H1 (cell line): ENCODE measurements at regions not wholly inside any gene's neighbourhood (a gene's known extent, or its start where the extent isn't known, plus 50 kb on each side); places are given as distances from the start of the nearest gene placed in this dataset.

ENCODE experiments used
- CTCF ChIA-PET: fragments of 300-600 bp; sonication (Branson Sonifier 250); formaldehyde crosslinking; loops from one replicate; lab custom pipeline; 2021; ENCODE audit not compliant: partially characterized antibody; lab: Charles Lee
- POLR2A ChIA-PET: fragments of 300-600 bp; sonication (Branson Sonifier 250); formaldehyde crosslinking; loops from one replicate; lab custom pipeline; 2021; ENCODE audit warnings: inconsistent platforms; ENCODE audit not compliant: partially characterized antibody; lab: Charles Lee
- DNase-seq, 2 experiments: peaks; one replicate each; pipeline versions ENCODE4 v3.0.0 to v3.0.0-alpha.2; 2010 to 2022; ENCODE audit warnings: low spot score in 2 of 2, low read depth in 1 of 2, mixed read lengths in 1 of 2
- FAIRE-seq: peaks from 2 replicates; lab custom pipeline; 2011; peaks lifted over from hg19 to GRCh38; lab: Jason Lieb, UNC
- H2AFZ ChIP-seq: 2 replicates; pipeline ENCODE4 v1.8.1; 2012; ENCODE audit warnings: low read length, inconsistent platforms
- H2AK5ac ChIP-seq: 2 replicates; pipeline ENCODE4 v1.6.1; 2013; ENCODE audit warnings: low read depth, low read length
- H2BK120ac ChIP-seq: replicated peaks from 2 replicates; pipeline ENCODE3; 2013; ENCODE audit warnings: low read depth, low read length, inconsistent platforms
- H2BK12ac ChIP-seq: 2 replicates; pipeline ENCODE4 v1.6.1; 2013; ENCODE audit warnings: low read depth, low read length
- H2BK15ac ChIP-seq: 2 replicates; pipeline ENCODE4 v1.6.1; 2013; ENCODE audit warnings: low read length
- H2BK20ac ChIP-seq: 2 replicates; pipeline ENCODE4 v1.6.1; 2013; ENCODE audit warnings: low read length
- H2BK5ac ChIP-seq: 2 replicates; pipeline ENCODE4 v1.6.1; 2013; ENCODE audit warnings: low read depth, low read length
- H3K14ac ChIP-seq: 2 replicates; pipeline ENCODE4 v1.6.1; 2013; ENCODE audit warnings: inconsistent platforms; ENCODE audit not compliant: insufficient read length
- H3K18ac ChIP-seq: 2 replicates; pipeline ENCODE4 v1.6.1; 2013; ENCODE audit warnings: low read length; ENCODE audit errors: extremely low read depth
- H3K23ac ChIP-seq: 2 replicates; pipeline ENCODE4 v1.6.1; 2013; ENCODE audit warnings: inconsistent platforms; ENCODE audit not compliant: insufficient read length
- H3K23me2 ChIP-seq: 2 replicates; pipeline ENCODE4 v1.6.1; 2013; ENCODE audit warnings: low read depth, low read length
- H3K27ac ChIP-seq: 2 replicates; pipeline ENCODE4 v1.6.1; 2011; ENCODE audit warnings: low read depth, low read length, inconsistent platforms
- H3K27me3 ChIP-seq, 4 experiments: replicated peaks in 1 of 4; 1 replicate in 1 of 4; 2 replicates in 3 of 4; pipeline versions ENCODE4 v1.6.1 to v1.8.1; 2011 to 2013; ENCODE audit warnings: low read length in 3 of 4, mild to moderate bottlenecking in 3 of 4, inconsistent platforms in 2 of 4, mixed read lengths in 2 of 4, moderate library complexity in 1 of 4; ENCODE audit not compliant: control insufficient read depth in 3 of 4, insufficient read depth in 3 of 4; ENCODE audit errors: extremely low read depth in 1 of 4
- H3K36me3 ChIP-seq, 4 experiments: 2 replicates each; pipeline versions ENCODE4 v1.6.1 to v1.8.1; 2011 to 2013; ENCODE audit warnings: mild to moderate bottlenecking in 4 of 4, low read length in 3 of 4, moderate library complexity in 2 of 4, control low read depth in 1 of 4, inconsistent platforms in 1 of 4; ENCODE audit not compliant: insufficient read depth in 4 of 4, control insufficient read depth in 2 of 4
- H3K4ac ChIP-seq: replicated peaks from 2 replicates; pipeline ENCODE3; 2013; ENCODE audit warnings: low read length, low read depth, mixed read lengths, inconsistent platforms; ENCODE audit not compliant: insufficient read length
- H3K4me1 ChIP-seq, 4 experiments: replicated peaks in 1 of 4; 1 replicate in 1 of 4; 2 replicates in 3 of 4; pipeline versions ENCODE4 v1.6.1 to v1.8.1; 2011 to 2013; ENCODE audit warnings: low read length in 3 of 4, inconsistent platforms in 2 of 4, mixed read lengths in 1 of 4; ENCODE audit not compliant: insufficient read depth in 4 of 4, control insufficient read depth in 3 of 4
- H3K4me2 ChIP-seq, 2 experiments: 2 replicates each; pipeline versions ENCODE4 v1.6.1 to v1.8.1; 2011 to 2013; ENCODE audit warnings: low read depth in 2 of 2, low read length in 2 of 2, control low read depth in 1 of 2, inconsistent platforms in 1 of 2, mild to moderate bottlenecking in 1 of 2; ENCODE audit not compliant: insufficient read depth in 1 of 2
- H3K4me3 ChIP-seq, 4 experiments: fragments of 200-600, 300-600 bp in 1 of 4; sonication (generic), shearing (Covaris generic), sonication (Bioruptor Twin) in 1 of 4; 2 replicates each; pipeline versions ENCODE4 v1.5.1 to v1.8.1; 2011 to 2016; ENCODE audit warnings: low read length in 4 of 4, low read depth in 3 of 4, control low read depth in 2 of 4, inconsistent platforms in 2 of 4, mild to moderate bottlenecking in 2 of 4, mixed read lengths in 1 of 4, moderate library complexity in 1 of 4; ENCODE audit not compliant: insufficient read depth in 2 of 4; ENCODE audit errors: extremely low read depth in 1 of 4
- H3K56ac ChIP-seq: replicated peaks from 2 replicates; pipeline ENCODE3; 2013; ENCODE audit warnings: low read depth, mild to moderate bottlenecking, mixed read lengths, low read length, inconsistent platforms; ENCODE audit not compliant: insufficient read length
- H3K79me1 ChIP-seq: 2 replicates; pipeline ENCODE4 v1.6.1; 2013; ENCODE audit warnings: low read depth, low read length, control low read depth
- H3K79me2 ChIP-seq, 2 experiments: 2 replicates each; pipeline versions ENCODE4 v1.6.1 to v1.8.1; 2012 to 2013; ENCODE audit warnings: low read length in 2 of 2, mild to moderate bottlenecking in 2 of 2, inconsistent platforms in 1 of 2; ENCODE audit not compliant: insufficient read depth in 2 of 2, control insufficient read depth in 1 of 2
- H3K9ac ChIP-seq, 4 experiments: replicated peaks in 1 of 4; 1 replicate in 1 of 4; 2 replicates in 3 of 4; pipeline versions ENCODE4 v1.6.1 to v1.8.1; 2011 to 2013; ENCODE audit warnings: low read depth in 3 of 4, low read length in 3 of 4, control low read depth in 2 of 4, mild to moderate bottlenecking in 2 of 4, moderate library complexity in 2 of 4, inconsistent platforms in 1 of 4; ENCODE audit errors: extremely low read depth in 1 of 4
- H3K9me3 ChIP-seq, 2 experiments: 2 replicates each; pipeline versions ENCODE4 v1.6.1 to v1.8.1; 2012 to 2013; ENCODE audit warnings: mild to moderate bottlenecking in 2 of 2, moderate library complexity in 2 of 2, control low read depth in 1 of 2, inconsistent platforms in 1 of 2, low read depth in 1 of 2, low read length in 1 of 2, mixed read lengths in 1 of 2; ENCODE audit not compliant: insufficient read depth in 2 of 2
- H4K20me1 ChIP-seq, 2 experiments: replicated peaks in 1 of 2; 2 replicates each; pipeline versions ENCODE3 to v1.8.1; 2011 to 2013; ENCODE audit warnings: inconsistent platforms in 2 of 2, low read length in 2 of 2, mild to moderate bottlenecking in 1 of 2; ENCODE audit not compliant: insufficient read depth in 2 of 2, control insufficient read depth in 1 of 2
- H4K5ac ChIP-seq: 2 replicates; pipeline ENCODE4 v1.6.1; 2013; ENCODE audit warnings: low read length, low read depth, mixed read lengths, inconsistent platforms; ENCODE audit not compliant: insufficient read length
- H4K8ac ChIP-seq: 2 replicates; pipeline ENCODE4 v1.8.0; 2013; ENCODE audit warnings: mild to moderate bottlenecking, moderate library complexity, low read length, inconsistent platforms; ENCODE audit not compliant: insufficient read depth; ENCODE audit errors: extremely low read depth
- H4K91ac ChIP-seq: replicated peaks from 2 replicates; pipeline ENCODE3; 2013; ENCODE audit warnings: low read length, mixed read lengths, inconsistent platforms; ENCODE audit not compliant: insufficient read length
- BCL11A ChIP-seq, 2 experiments: IDR thresholded peaks; one replicate each; pipeline ENCODE4 v1.6.1; 2011; ENCODE audit warnings: low read depth in 2 of 2, low read length in 2 of 2, mild to moderate bottlenecking in 2 of 2
- CBX5 ChIP-seq: fragments of 300-800, 300-1000 bp; sonication (generic); IDR thresholded peaks from 2 replicates; pipeline ENCODE4 v1.7.1; 2016; ENCODE audit warnings: antibody characterized with exemption, low read length, low read depth
- EP300 ChIP-seq, 2 experiments: IDR thresholded peaks; 1 replicate in 1 of 2; 2 replicates in 1 of 2; pipeline ENCODE4 v1.6.1; 2011 to 2012; ENCODE audit warnings: low read depth in 2 of 2, low read length in 2 of 2, mild to moderate bottlenecking in 2 of 2, borderline replicate concordance in 1 of 2, inconsistent platforms in 1 of 2, moderate library complexity in 1 of 2
- JUND ChIP-seq: IDR thresholded peaks from 2 replicates; pipeline ENCODE4 v1.6.1; 2011; ENCODE audit warnings: mild to moderate bottlenecking, improper control_type of control experiment, low read length
- SAP30 ChIP-seq: fragments of 300-600 bp; sonication (generic); IDR thresholded peaks from 2 replicates; pipeline ENCODE4 v1.7.1; 2012; ENCODE audit warnings: low read length, moderate library complexity, mild to moderate bottlenecking, inconsistent platforms; ENCODE audit not compliant: insufficient read depth, insufficient replicate concordance
- ZNF274 ChIP-seq: IDR thresholded peaks from 2 replicates; pipeline ENCODE4 v1.7.0; 2012; ENCODE audit warnings: low read length, borderline replicate concordance; ENCODE audit errors: extremely low read depth
- WGBS, 2 experiments: shearing (Covaris generic) in 1 of 2; methylation state at CpG; one replicate each; pipeline versions ENCODE4 v1.1.6 to v1.1.7; 2013 to 2015; ENCODE audit warnings: low lambda C conversion rate in 2 of 2, mixed read lengths in 2 of 2, inconsistent platforms in 1 of 2, low coverage in 1 of 2, missing lambda C conversion rate in 1 of 2; ENCODE audit not compliant: insufficient replicate concordance in 2 of 2, insufficient coverage in 1 of 2, insufficient read length in 1 of 2; ENCODE audit errors: extremely low coverage in 1 of 2, missing lambda C conversion rate in 1 of 2; 5-methylcytosine and 5-hydroxymethylcytosine counted together

DNA sequence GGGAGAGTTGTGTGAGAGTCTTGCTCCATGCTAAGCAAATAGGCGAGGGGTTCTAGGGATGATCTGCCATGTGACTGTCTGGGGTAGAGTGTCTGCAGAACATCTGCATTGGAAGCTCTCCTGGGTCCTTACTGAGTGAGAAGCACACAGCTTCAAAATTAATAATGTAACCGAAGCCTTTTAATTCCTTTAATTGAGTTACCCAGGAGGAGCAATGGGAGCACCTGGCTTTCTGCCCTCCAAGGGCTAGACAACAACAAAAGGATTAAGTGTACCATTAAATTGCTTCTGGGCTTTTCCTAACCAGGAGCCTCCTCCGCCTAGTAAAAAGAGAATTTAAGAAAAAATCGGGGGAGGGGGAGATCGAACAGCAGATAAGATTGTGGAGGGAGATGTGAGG is 102.0 kb upstream of the TBX20 start:
- Histone ChIP-seq H4K8ac (no peak overlapping the region), H4K20me1 (no peaks in the 10 kb centered on the region), H3K23ac (no peak overlapping the region), H3K23me2 (no peaks in the 10 kb centered on the region), H2AFZ (no peak overlapping the region), H3K4me3 (no peak overlapping the region), H2BK20ac (no peak overlapping the region), H4K91ac (no peak overlapping the region), H3K79me1 (no peaks in the 10 kb centered on the region), H2BK120ac (no peak overlapping the region), H3K79me2 (0 out of 4 replicates have a peak, but pooled peaks cover 0 to 4% of the 10 kb centered on the region in 2 experiments), H3K36me3 (no peaks in the 10 kb centered on the region), H3K14ac (no peak overlapping the region), H3K56ac (no peak overlapping the region), H3K4me1 (peaks cover 0 to 2% (median 2%) of the 10 kb centered on the region in 4 experiments; a peak in 2 of 7 replicates), H2BK12ac (no peak overlapping the region), H2BK15ac (no peak overlapping the region), H2BK5ac (no peak overlapping the region), H2AK5ac (no peak overlapping the region), H3K27me3 (no peaks in the 10 kb centered on the region; a peak in 1 of 7 replicates), H3K9me3 (no peaks in the 10 kb centered on the region), H3K4me2 (no peak overlapping the region), H3K9ac (no peak overlapping the region), H4K5ac (no peak overlapping the region), H3K4ac (no peak overlapping the region), H3K18ac (no peak overlapping the region), H3K27ac (no peak overlapping the region)
- DNase-seq, result no peak
- no peak for FAIRE-seq
- POLR2A ChIA-PET, result no interaction called here
- 90 to 100% methylated on average over 2 to 5 of the region's 5 CpGs for WGBS, 2 experiments
- CTCF ChIA-PET, result interaction anchor here (0.6 to 1.2 kb wide), 4 partner anchors 8 to 131 kb away, joined by 3 read pairs; no protein-coding TSS in a partner anchor
- no peak for TF ChIP-seq SAP30
- no peak for TF ChIP-seq ZNF274
- no peak for TF ChIP-seq CBX5
- TF ChIP-seq BCL11A (IDR thresholded peaks at IDR 0.05; ENCODE audit: low read depth in 2 of 2, low read length in 2 of 2), result no peak
- TF ChIP-seq JUND, result no peak
- no peak for TF ChIP-seq EP300 (IDR thresholded peaks at IDR 0.05; ENCODE audit: borderline replicate concordance in 1 of 2, low read depth in 2 of 2, low read length in 2 of 2)
